Prostate gland (tissue), 2 donors: ENCODE measurements at regions not wholly inside any gene's neighbourhood (a gene's known extent, or its start where the extent isn't known, plus 50 kb on each side); places are given as distances from the start of the nearest gene placed in this dataset.

Experiments used
- POLR2A ChIP-seq: fragments of 450-650 bp; IDR thresholded peaks from one replicate; pipeline ENCODE4 v1.6.1; 2016; ENCODE audit warnings: antibody characterized with exemption, mild to moderate bottlenecking
- TF ChIP-seq, protein P1 (sequence below), 4 experiments: fragments of 200-600 bp in 2 of 4; fragments of 450-650 bp in 2 of 4; sonication (generic) in 2 of 4; IDR thresholded peaks; 1 replicate in 3 of 4; 2 replicates in 1 of 4; pipeline ENCODE4 v1.5.1; 2016 to 2019; ENCODE audit warnings: antibody characterized with exemption in 4 of 4, mild to moderate bottlenecking in 2 of 4, moderate library complexity in 2 of 4

DNA sequence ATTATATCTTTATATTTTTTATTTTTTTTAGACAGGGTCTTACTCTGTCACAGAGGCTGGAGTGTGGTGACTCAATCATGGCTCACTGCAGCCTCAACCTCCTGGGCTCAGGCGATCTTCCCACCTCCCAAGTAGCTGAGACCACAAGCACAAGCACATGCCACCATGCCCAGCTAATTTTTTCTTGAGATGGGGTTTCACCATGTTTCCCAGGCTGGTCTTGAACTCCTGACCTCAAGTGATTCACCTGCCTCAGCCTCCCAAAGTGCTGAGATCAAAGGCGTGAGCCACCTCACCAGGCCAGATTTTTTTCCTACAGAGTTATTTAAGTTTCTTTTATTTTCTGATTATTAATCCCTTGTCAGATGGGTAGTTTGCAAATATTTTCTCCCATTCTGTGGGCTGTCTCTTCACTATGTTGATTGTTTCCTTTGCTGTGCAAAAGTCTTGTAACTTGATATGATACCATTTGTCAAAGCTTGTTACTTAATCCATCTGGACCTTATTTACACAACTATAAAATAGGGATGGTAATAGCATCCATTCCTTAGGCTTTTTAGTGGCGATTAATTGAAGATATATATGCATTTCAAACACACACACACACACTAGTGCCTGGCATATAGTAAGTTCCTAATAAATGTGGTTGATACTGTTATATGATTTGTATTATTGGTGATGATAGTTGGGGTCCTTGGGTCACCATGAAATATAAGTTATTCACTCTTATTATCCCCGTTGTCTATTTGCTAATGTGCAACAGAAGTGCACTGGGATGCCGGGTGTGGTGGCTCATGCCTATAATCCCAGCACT, 187.1 kb downstream of the BCAS1 start:
- TF ChIP-seq, protein P1, sequence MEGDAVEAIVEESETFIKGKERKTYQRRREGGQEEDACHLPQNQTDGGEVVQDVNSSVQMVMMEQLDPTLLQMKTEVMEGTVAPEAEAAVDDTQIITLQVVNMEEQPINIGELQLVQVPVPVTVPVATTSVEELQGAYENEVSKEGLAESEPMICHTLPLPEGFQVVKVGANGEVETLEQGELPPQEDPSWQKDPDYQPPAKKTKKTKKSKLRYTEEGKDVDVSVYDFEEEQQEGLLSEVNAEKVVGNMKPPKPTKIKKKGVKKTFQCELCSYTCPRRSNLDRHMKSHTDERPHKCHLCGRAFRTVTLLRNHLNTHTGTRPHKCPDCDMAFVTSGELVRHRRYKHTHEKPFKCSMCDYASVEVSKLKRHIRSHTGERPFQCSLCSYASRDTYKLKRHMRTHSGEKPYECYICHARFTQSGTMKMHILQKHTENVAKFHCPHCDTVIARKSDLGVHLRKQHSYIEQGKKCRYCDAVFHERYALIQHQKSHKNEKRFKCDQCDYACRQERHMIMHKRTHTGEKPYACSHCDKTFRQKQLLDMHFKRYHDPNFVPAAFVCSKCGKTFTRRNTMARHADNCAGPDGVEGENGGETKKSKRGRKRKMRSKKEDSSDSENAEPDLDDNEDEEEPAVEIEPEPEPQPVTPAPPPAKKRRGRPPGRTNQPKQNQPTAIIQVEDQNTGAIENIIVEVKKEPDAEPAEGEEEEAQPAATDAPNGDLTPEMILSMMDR (IDR thresholded peaks at IDR 0.05): no peak
- TF ChIP-seq POLR2A: no peak
